ENCODE measurements at regions not wholly inside any gene's neighbourhood (a gene's known extent, or its start where the extent isn't known, plus 50 kb on each side); places are given as distances from the start of the nearest gene placed in this dataset.

- Histone ChIP-seq H4K20me1 (ENCODE audit: control insufficient read depth, insufficient read depth) (no peaks in the 10 kb centered on the region), H2AFZ (ENCODE audit: control insufficient read depth, low read depth, low read length) (no peak overlapping the region), H3K79me2 (ENCODE audit: control insufficient read depth, insufficient read depth, low read length) (no peaks in the 10 kb centered on the region), H3K4me1 (ENCODE audit: control insufficient read depth, insufficient read depth, low read length) (no peaks in the 10 kb centered on the region), H3K36me3 (ENCODE audit: control insufficient read depth in 2 of 2, insufficient read depth in 2 of 2, low read length in 1 of 2) (no peaks in the 10 kb centered on the region), H3K9ac (ENCODE audit: control insufficient read depth, insufficient read depth, low read length) (no peak overlapping the region), H3K4me3 (no peak overlapping the region), H3K9me3 (replicated peaks; ENCODE audit: control insufficient read depth, insufficient read depth, low read length) (no peaks in the 10 kb centered on the region), H3K27ac (ENCODE audit: control insufficient read depth, insufficient read depth) (no peak overlapping the region), H3K4me2 (ENCODE audit: control insufficient read depth, insufficient read depth) (no peak overlapping the region), H3K27me3 (replicated peaks in 1 of 2; ENCODE audit: control insufficient read depth in 2 of 2, insufficient read depth in 2 of 2, low read length in 1 of 2) (no peaks in the 10 kb centered on the region)
- FAIRE-seq (no peak), ATAC-seq (no peak), DNase-seq (ENCODE audit: low read depth, low spot score) (no peak)
- BruUV-seq (replicated peaks), result no TSS peak
- POLR2A ChIA-PET, result no interaction called here
- intact Hi-C loops (cut with micrococcal nuclease; ENCODE audit: unreplicated experiment) (no loop called here), in situ Hi-C loops (cut with MboI) (no loop called here)
- RAD21 ChIA-PET (ENCODE audit: unreplicated experiment), result no interaction called here
- TF ChIP-seq POLR2A (IDR thresholded peaks at IDR 0.05; ENCODE audit: low read depth, low read length), result no peak
- TF ChIP-seq SUZ12 (IDR thresholded peaks at IDR 0.05; ENCODE audit: unreplicated experiment), result no peak
- TF ChIP-seq IRF3 (IDR thresholded peaks at IDR 0.05), result no peak
- no peak for TF ChIP-seq IRF4 (IDR thresholded peaks at IDR 0.05; ENCODE audit: low read depth, low read length)
- TF ChIP-seq SIN3A (IDR thresholded peaks at IDR 0.05; ENCODE audit: low read depth, low read length), result no peak
- no peak for TF ChIP-seq MLLT1 (IDR thresholded peaks at IDR 0.05)
- no peak for TF ChIP-seq CHD4 (IDR thresholded peaks at IDR 0.05)
- WGBS (ENCODE audit: insufficient coverage, insufficient replicate concordance, low lambda C conversion rate, missing lambda C conversion rate), result 100% methylated on average over 1 of the region's 1 CpG
- SMC1A ChIA-PET (ENCODE audit: uncharacterized antibody, unreplicated experiment), result interaction anchor here (1.5 kb wide), 1 partner anchor 308 kb away, joined by 3 read pairs; no protein-coding TSS in a partner anchor
- CTCF ChIA-PET, result interaction anchor here (0.6 kb wide), 1 partner anchor 128 kb away, joined by 3 read pairs; no protein-coding TSS in a partner anchor
Observed at GRCh38 chr12:77617818-77618217, 212.9 kb upstream of the NAV3 start.

All from GM12878 (cell line).